HEK293T (cell line): ENCODE measurements at regions not wholly inside any gene's neighbourhood (a gene's known extent, or its start where the extent isn't known, plus 50 kb on each side); places are given as distances from the start of the nearest gene placed in this dataset.

Experiments
- CTCF ChIA-PET: fragments of 350-600 bp; formaldehyde crosslinking; extraction: SDS; loops from one replicate; lab custom pipeline; 2021; ENCODE audit warnings: antibody characterized with exemption, inconsistent platforms; lab: Yijun Ruan, JAX
- POLR2A ChIA-PET: fragments of 350-600 bp; formaldehyde crosslinking; extraction: SDS; loops from one replicate; lab custom pipeline; 2020; ENCODE audit warnings: antibody characterized with exemption, inconsistent platforms; lab: Yijun Ruan, JAX
- DNase-seq: peaks from one replicate; pipeline ENCODE4 v3.0.0; 2012; ENCODE audit warnings: mixed read lengths; ENCODE audit errors: extremely low spot score
- ARNT ChIP-seq: fragments of 450-650 bp; IDR thresholded peaks from 2 replicates; pipeline ENCODE4 v1.6.1; 2017; ENCODE audit warnings: mild to moderate bottlenecking
- BHLHE40 ChIP-seq: fragments of 450-650 bp; IDR thresholded peaks from 2 replicates; pipeline ENCODE4 v1.6.1; 2016; ENCODE audit warnings: mild to moderate bottlenecking, moderate library complexity, borderline replicate concordance
- CTBP1 ChIP-seq: fragments of 450-650 bp; IDR thresholded peaks from 2 replicates; pipeline ENCODE4 v1.6.1; 2016; ENCODE audit warnings: borderline replicate concordance
- ELF4 ChIP-seq: fragments of 450-650 bp; IDR thresholded peaks from 2 replicates; pipeline ENCODE4 v1.6.1; 2017; ENCODE audit warnings: antibody characterized with exemption
- FOXA1 ChIP-seq: fragments of 450-650 bp; IDR thresholded peaks from 2 replicates; pipeline ENCODE4 v1.6.1; 2016; ENCODE audit warnings: mild to moderate bottlenecking
- FOXK2 ChIP-seq: fragments of 450-650 bp; IDR thresholded peaks from 2 replicates; pipeline ENCODE4 v1.6.1; 2016; ENCODE audit warnings: mild to moderate bottlenecking
- FOXM1 ChIP-seq: fragments of 450-650 bp; IDR thresholded peaks from 2 replicates; pipeline ENCODE4 v1.6.1; 2017; ENCODE audit warnings: mild to moderate bottlenecking, borderline replicate concordance
- HDGF ChIP-seq: fragments of 450-650 bp; IDR thresholded peaks from 2 replicates; pipeline ENCODE4 v1.6.1; 2017; ENCODE audit warnings: antibody characterized with exemption, borderline replicate concordance
- L3MBTL2 ChIP-seq: fragments of 450-650 bp; conservative IDR thresholded peaks from 2 replicates; pipeline ENCODE4 v1.6.1; 2016; ENCODE audit warnings: mild to moderate bottlenecking
- LEF1 ChIP-seq: fragments of 450-650 bp; IDR thresholded peaks from 2 replicates; pipeline ENCODE4 v1.6.1; 2017; ENCODE audit warnings: mild to moderate bottlenecking, borderline replicate concordance
- NFRKB ChIP-seq: fragments of 450-650 bp; IDR thresholded peaks from 2 replicates; pipeline ENCODE4 v1.6.1; 2016; ENCODE audit warnings: mild to moderate bottlenecking, moderate library complexity
- PKNOX1 ChIP-seq: fragments of 450-650 bp; IDR thresholded peaks from 2 replicates; pipeline ENCODE4 v1.6.1; 2016
- SP1 ChIP-seq: fragments of 450-650 bp; IDR thresholded peaks from 2 replicates; pipeline ENCODE4 v1.6.1; 2017
- SUZ12 ChIP-seq: fragments of 450-650 bp; IDR thresholded peaks from 2 replicates; pipeline ENCODE4 v1.6.1; 2016; ENCODE audit warnings: mild to moderate bottlenecking
- TARDBP ChIP-seq: fragments of 450-650 bp; IDR thresholded peaks from 2 replicates; pipeline ENCODE4 v1.6.1; 2016
- ZNF384 ChIP-seq: fragments of 450-650 bp; IDR thresholded peaks from 2 replicates; pipeline ENCODE4 v1.6.1; 2016

DNA sequence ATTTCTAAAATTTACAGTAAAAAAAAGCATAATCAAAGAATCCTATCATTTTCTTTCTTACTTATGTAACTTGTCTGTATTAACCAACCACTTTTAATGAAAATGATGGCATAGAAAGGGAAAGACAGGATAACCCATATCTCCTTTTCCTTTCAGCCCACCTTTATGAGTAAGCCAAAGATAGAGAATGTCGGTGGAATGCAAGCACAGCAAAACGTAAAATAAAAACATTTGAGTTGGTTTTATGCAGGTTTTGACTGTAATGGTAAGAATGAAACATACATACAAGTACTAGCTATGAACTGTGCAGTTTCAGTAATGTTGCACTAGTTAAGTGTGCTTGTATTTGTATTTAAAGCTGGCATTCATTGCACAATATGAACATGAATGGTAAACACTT is 360.3 kb downstream of the FOXG1 start:
- no peak for TF ChIP-seq FOXK2
- TF ChIP-seq FOXM1, result no peak
- TF ChIP-seq ELF4, result no peak
- no peak for TF ChIP-seq SP1
- TF ChIP-seq HDGF, result no peak
- no peak for TF ChIP-seq FOXA1
- TF ChIP-seq TARDBP, result no peak
- TF ChIP-seq SUZ12, result no peak
- no peak for TF ChIP-seq PKNOX1
- no peak for TF ChIP-seq NFRKB
- no peak for TF ChIP-seq LEF1
- no peak for TF ChIP-seq ARNT
- TF ChIP-seq L3MBTL2, result no peak
- TF ChIP-seq CTBP1, result no peak
- TF ChIP-seq BHLHE40, result no peak
- TF ChIP-seq ZNF384, result no peak
- CTCF ChIA-PET, result no interaction called here
- POLR2A ChIA-PET, result no interaction called here
- no peak for DNase-seq

DNA sequence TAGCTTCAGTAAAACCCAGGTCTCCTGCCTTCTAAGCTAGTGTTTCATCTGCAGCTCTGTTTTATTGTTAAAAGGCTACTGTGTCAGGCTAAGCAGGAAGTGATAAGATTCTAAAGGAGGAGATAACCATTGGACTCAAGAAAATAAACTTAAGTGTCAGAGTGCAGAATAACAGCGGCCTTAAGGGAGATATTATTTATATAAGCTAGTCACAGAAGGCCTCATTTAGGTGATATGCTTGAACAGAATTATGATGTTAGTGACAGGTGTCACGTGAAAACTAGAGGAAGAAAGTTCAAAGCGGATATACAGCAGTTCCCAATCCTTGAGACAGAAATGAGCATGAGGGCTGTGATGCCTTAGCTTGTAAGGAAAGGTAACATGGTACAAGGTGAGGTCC is 373.4 kb downstream of the FOXG1 start:
- CTCF ChIA-PET, result interaction anchor here (1.1 kb wide), 1 partner anchor 9 kb away, joined by 3 read pairs; no protein-coding TSS in a partner anchor
- TF ChIP-seq HDGF (no peak), ELF4 (no peak), ARNT (no peak)
- POLR2A ChIA-PET, result no interaction called here
- no peak for DNase-seq

DNA sequence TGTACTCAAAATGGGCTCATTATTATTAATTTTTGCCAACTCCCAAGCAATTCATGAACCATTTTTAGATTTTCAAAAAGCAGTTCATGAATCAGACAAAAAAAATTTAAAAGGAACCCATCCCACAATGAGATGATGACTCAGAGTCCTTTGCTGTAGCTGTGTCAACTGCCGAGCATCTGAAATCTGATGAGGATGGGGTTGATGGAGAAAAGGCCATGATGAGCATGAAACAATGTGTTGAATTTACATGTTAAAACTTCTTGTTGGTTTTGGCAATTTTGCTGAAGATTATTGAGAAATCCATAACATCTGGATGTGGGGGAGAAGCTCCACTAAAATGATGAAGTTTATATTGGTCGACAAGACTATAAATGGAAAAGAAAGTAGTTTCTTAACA is 378.0 kb downstream of the FOXG1 start:
- POLR2A ChIA-PET, result interaction anchor here (0.6 kb wide), 1 partner anchor 586 kb away, joined by 3 read pairs; no protein-coding TSS in a partner anchor
- DNase-seq, result no peak
- TF ChIP-seq FOXK2 (no peak), SP1 (no peak), ZNF384 (no peak), TARDBP (no peak), NFRKB (no peak), BHLHE40 (no peak), ELF4 (no peak), HDGF (no peak), CTBP1 (no peak), L3MBTL2 (no peak), ARNT (no peak), FOXA1 (no peak), LEF1 (no peak), SUZ12 (no peak), PKNOX1 (no peak), FOXM1 (no peak)
- CTCF ChIA-PET, result no interaction called here

GRCh38 chr14:29148221-29148620 is 381.6 kb downstream of the FOXG1 start:
- no peak for DNase-seq
- CTCF ChIA-PET, result no interaction called here
- TF ChIP-seq SP1 (no peak), BHLHE40 (no peak), NFRKB (no peak), L3MBTL2 (no peak), ELF4 (no peak)
- POLR2A ChIA-PET, result no interaction called here

DNA sequence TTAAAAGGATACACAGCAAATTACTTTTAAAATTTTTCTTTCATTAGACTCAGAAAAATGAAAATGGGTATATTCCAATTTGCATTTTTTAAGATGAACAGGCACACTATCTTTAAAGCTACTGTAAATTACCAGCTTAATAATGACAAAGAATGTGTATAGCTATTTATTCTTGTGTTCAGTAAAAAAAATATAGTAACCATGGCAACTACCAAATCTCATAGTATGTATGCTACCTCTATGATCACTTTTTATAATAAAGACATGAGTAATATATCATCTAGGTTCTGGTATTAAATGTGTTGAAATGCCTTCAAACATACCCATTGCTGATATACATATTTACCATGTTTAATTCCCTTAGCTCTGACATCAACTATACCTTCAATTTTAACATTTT is 383.2 kb downstream of the FOXG1 start:
- TF ChIP-seq TARDBP (no peak), PKNOX1 (no peak), FOXK2 (no peak), FOXA1 (no peak)
- no peak for DNase-seq
- CTCF ChIA-PET, result no interaction called here
- POLR2A ChIA-PET, result no interaction called here

- no peak for DNase-seq
- POLR2A ChIA-PET, result no interaction called here
- CTCF ChIA-PET, result no interaction called here
- TF ChIP-seq LEF1 (no peak), TARDBP (no peak), FOXM1 (no peak), ARNT (no peak), ELF4 (no peak), HDGF (no peak), FOXK2 (no peak), CTBP1 (no peak), ZNF384 (no peak), FOXA1 (no peak)
Observed at GRCh38 chr14:29150659-29151058, 384.1 kb downstream of the FOXG1 start.

- ChIA-PET CTCF (no interaction called here), POLR2A (no interaction called here)
- no peak for DNase-seq
- TF ChIP-seq FOXK2 (no peak), CTBP1 (no peak), LEF1 (no peak), PKNOX1 (no peak), SP1 (no peak), ELF4 (no peak), NFRKB (no peak), FOXA1 (no peak)
Observed at GRCh38 chr14:29156096-29156495, 389.5 kb downstream of the FOXG1 start.
